ENCODE measurements at regions not wholly inside any gene's neighbourhood (a gene's known extent, or its start where the extent isn't known, plus 50 kb on each side); places are given as distances from the start of the nearest gene placed in this dataset.

DNA sequence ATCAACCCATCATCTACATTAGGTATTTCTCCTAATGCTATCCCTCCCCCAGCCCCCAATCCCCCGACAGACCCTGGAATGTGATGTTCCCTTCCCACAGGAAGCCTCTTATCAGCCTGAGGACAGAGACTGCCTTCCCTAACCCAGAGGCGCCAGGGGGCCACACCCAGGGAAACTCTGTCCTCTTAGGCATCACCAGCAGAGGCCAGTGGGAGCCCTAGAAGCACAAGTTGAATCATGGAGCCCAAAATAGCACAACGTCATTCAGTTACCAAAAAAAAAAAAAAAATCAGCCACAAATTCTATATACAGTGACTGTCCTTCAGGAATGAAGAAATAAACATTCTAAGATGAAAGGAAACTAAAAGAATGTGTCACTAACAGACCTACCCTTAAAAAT is 625.7 kb downstream of the TFAP2A start:
- H3K4me3 ChIP-seq = no peak overlapping the region
- WGBS, 5 donors = 22 to 63% (median 43%) methylated on average over 3 of the region's 3 CpGs
- DNase-seq = no peak
- intact Hi-C loops (cut with DNase I; ENCODE audit: low total_unique reads) = no loop called here
- no peaks in the 10 kb centered on the region for H3K36me3 ChIP-seq
- H3K27me3 ChIP-seq (replicated peaks in 1 of 7) = no peaks in the 10 kb centered on the region
- TF ChIP-seq, protein P1, sequence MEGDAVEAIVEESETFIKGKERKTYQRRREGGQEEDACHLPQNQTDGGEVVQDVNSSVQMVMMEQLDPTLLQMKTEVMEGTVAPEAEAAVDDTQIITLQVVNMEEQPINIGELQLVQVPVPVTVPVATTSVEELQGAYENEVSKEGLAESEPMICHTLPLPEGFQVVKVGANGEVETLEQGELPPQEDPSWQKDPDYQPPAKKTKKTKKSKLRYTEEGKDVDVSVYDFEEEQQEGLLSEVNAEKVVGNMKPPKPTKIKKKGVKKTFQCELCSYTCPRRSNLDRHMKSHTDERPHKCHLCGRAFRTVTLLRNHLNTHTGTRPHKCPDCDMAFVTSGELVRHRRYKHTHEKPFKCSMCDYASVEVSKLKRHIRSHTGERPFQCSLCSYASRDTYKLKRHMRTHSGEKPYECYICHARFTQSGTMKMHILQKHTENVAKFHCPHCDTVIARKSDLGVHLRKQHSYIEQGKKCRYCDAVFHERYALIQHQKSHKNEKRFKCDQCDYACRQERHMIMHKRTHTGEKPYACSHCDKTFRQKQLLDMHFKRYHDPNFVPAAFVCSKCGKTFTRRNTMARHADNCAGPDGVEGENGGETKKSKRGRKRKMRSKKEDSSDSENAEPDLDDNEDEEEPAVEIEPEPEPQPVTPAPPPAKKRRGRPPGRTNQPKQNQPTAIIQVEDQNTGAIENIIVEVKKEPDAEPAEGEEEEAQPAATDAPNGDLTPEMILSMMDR (IDR thresholded peaks at IDR 0.05 in 8 of 11, conservative IDR thresholded peaks at IDR 0.05 in 3 of 11) = no peak
- TF ChIP-seq POLR2AphosphoS5 (IDR thresholded peaks at IDR 0.05) = no peak
- no peak for TF ChIP-seq POLR2A (IDR thresholded peaks at IDR 0.05)
- H3K9me3 ChIP-seq = no peaks in the 10 kb centered on the region
- H3K4me1 ChIP-seq = no peaks in the 10 kb centered on the region
- no peak overlapping the region for H3K27ac ChIP-seq

DNA sequence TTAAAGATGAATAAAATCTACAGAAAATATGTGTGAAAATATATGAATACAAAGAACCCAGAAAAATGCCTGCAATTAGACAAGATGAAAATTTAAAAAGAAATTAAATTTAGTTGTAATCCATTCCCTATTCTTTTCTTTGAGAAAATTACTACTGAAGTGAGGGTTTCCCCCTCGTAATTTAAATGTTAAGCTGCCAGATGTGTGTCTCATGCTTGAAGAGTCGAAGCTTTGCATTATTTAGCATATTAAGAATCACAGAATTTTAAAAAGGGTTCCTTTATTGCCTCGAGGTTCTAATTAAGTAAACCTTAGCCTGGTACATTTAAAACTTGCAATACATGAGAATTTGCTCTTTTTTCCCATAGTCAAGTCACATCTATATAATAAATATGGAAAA is 630.1 kb downstream of the TFAP2A start:
- no peaks in the 10 kb centered on the region for H3K9me3 ChIP-seq
- no peak for DNase-seq
- intact Hi-C loops (cut with DNase I; ENCODE audit: low total_unique reads) = no loop called here
- no peak overlapping the region for H3K27ac ChIP-seq
- no peaks in the 10 kb centered on the region for H3K27me3 ChIP-seq (replicated peaks in 1 of 7)
- TF ChIP-seq POLR2AphosphoS5 (IDR thresholded peaks at IDR 0.05) (no peak), POLR2A (IDR thresholded peaks at IDR 0.05) (no peak)
- TF ChIP-seq, protein P1 (IDR thresholded peaks at IDR 0.05 in 8 of 11, conservative IDR thresholded peaks at IDR 0.05 in 3 of 11) = no peak
- no peaks in the 10 kb centered on the region for H3K4me1 ChIP-seq
- WGBS, 5 donors = 48 to 64% (median 51%) methylated on average over 3 of the region's 3 CpGs
- no peak overlapping the region for H3K4me3 ChIP-seq
- no peaks in the 10 kb centered on the region for H3K36me3 ChIP-seq

DNA sequence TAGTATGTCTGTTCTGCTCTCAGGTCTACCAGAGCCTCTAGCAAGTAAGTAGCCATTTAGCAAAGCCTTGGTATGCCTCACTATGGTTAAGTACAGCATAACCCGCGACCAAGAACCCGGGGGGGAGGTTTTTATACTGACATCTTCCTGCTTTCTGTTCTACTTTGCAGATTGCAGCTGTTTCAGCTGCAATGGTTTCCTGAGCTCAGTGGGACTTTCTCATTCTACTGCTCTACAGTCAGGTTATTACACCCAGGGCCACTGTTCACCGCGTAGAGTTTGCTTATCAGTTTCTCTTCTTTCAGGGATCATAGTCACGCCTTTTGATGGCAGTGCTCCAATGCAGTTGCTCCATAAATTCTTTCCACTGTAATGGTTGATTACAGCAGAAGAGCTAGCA is 631.3 kb downstream of the TFAP2A start:
- H3K27me3 ChIP-seq (replicated peaks in 1 of 7) = no peaks in the 10 kb centered on the region
- no peak overlapping the region for H3K4me3 ChIP-seq
- H3K36me3 ChIP-seq = no peaks in the 10 kb centered on the region
- H3K9me3 ChIP-seq = no peaks in the 10 kb centered on the region
- no peaks in the 10 kb centered on the region for H3K4me1 ChIP-seq
- TF ChIP-seq, protein P1 (IDR thresholded peaks at IDR 0.05 in 8 of 11, conservative IDR thresholded peaks at IDR 0.05 in 3 of 11) = no peak
- TF ChIP-seq POLR2A (IDR thresholded peaks at IDR 0.05) (no peak), POLR2AphosphoS5 (IDR thresholded peaks at IDR 0.05) (no peak)
- 74 to 83% (median 78%) methylated on average over 6 of the region's 6 CpGs for WGBS, 5 donors
- no peak overlapping the region for H3K27ac ChIP-seq
- no peak for DNase-seq
- intact Hi-C loops (cut with DNase I; ENCODE audit: low total_unique reads) = no loop called here

DNA sequence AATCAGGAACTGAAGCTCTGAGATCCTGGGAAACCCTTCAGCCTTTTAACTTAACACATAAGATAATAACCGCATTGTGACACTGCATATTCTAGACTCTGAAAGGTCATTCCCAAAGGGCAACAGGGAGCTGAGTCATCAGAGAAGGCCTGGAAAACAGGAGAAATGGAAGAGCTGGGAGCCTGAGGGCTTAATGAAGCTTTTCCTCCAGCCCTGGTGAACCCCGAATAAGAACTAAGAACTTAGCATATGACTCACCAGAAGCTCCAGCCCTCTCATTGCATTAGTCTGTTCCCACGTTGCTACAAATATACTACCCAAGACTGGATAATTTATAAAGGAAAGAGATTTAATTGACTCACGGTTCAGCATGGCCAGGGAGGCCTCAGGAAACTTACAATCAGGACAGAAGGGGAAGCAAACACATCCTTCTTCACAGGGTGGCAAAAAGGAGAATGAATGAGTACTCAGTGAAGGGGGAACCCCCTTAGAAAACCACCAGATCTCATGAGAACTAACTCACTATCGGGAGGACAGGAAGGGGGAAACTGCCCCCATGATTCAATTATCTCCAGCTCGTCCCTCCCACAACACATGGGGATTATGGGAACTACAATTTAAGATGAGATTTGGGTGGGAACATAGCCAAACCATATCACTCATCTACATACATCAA is 648.5 kb downstream of the TFAP2A start:
- Histone ChIP-seq H3K36me3 (no peaks in the 10 kb centered on the region), H3K4me1 (no peaks in the 10 kb centered on the region), H3K27me3 (replicated peaks in 1 of 7) (no peaks in the 10 kb centered on the region), H3K4me3 (no peak overlapping the region), H3K9me3 (peaks cover 0 to 10% (median 0%) of the 10 kb centered on the region in 8 donors), H3K27ac (no peak overlapping the region)
- intact Hi-C loops (cut with DNase I; ENCODE audit: low total_unique reads) = no loop called here
- 41 to 53% (median 47%) methylated on average over 6 of the region's 6 CpGs for WGBS, 5 donors
- no peak for TF ChIP-seq POLR2AphosphoS5 (IDR thresholded peaks at IDR 0.05)
- TF ChIP-seq, protein P1 (IDR thresholded peaks at IDR 0.05 in 8 of 11, conservative IDR thresholded peaks at IDR 0.05 in 3 of 11) = no peak
- TF ChIP-seq POLR2A (IDR thresholded peaks at IDR 0.05) = no peak
- no peak for DNase-seq

Data from spleen (tissue), 11 donors.